Epithelial cell of proximal tubule (primary cell): ENCODE measurements at regions not wholly inside any gene's neighbourhood (a gene's known extent, or its start where the extent isn't known, plus 50 kb on each side); places are given as distances from the start of the nearest gene placed in this dataset.

ENCODE experiments used
- DNase-seq: peaks from one replicate; pipeline ENCODE4 v3.0.0-alpha.2; 2011; ENCODE audit warnings: low read depth
- H3K4me3 ChIP-seq: 2 replicates; pipeline ENCODE4 v1.5.1; 2011; ENCODE audit warnings: low read depth, mild to moderate bottlenecking, low read length
- TF ChIP-seq, protein P1 (sequence below): conservative IDR thresholded peaks from 2 replicates; pipeline ENCODE4 v1.5.1; 2012; ENCODE audit warnings: low read depth, mild to moderate bottlenecking, low read length

DNA sequence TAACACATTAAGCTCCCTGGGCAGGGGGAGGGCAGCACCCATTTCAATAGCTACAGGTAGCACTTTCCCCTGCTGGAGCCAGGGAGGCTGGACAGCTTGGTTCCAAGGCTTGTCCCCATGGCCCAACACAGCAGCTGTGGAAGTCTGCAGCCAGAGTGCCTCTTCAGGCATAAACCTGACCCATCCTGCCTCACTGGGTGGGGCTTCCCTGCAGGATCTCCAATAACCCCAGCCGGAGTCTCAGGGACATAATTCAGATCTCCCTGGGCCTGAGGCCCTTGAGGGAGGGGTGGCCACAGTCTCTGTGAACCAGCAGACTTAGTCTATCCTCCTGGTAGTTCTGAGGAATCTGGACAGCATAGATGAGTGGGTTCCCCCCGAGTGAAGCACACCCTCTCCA lies 1001.9 kb upstream of the CHAC2 start:
- TF ChIP-seq, protein P1, sequence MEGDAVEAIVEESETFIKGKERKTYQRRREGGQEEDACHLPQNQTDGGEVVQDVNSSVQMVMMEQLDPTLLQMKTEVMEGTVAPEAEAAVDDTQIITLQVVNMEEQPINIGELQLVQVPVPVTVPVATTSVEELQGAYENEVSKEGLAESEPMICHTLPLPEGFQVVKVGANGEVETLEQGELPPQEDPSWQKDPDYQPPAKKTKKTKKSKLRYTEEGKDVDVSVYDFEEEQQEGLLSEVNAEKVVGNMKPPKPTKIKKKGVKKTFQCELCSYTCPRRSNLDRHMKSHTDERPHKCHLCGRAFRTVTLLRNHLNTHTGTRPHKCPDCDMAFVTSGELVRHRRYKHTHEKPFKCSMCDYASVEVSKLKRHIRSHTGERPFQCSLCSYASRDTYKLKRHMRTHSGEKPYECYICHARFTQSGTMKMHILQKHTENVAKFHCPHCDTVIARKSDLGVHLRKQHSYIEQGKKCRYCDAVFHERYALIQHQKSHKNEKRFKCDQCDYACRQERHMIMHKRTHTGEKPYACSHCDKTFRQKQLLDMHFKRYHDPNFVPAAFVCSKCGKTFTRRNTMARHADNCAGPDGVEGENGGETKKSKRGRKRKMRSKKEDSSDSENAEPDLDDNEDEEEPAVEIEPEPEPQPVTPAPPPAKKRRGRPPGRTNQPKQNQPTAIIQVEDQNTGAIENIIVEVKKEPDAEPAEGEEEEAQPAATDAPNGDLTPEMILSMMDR, result no peak
- DNase-seq, result no peak
- no peak overlapping the region for H3K4me3 ChIP-seq

DNA sequence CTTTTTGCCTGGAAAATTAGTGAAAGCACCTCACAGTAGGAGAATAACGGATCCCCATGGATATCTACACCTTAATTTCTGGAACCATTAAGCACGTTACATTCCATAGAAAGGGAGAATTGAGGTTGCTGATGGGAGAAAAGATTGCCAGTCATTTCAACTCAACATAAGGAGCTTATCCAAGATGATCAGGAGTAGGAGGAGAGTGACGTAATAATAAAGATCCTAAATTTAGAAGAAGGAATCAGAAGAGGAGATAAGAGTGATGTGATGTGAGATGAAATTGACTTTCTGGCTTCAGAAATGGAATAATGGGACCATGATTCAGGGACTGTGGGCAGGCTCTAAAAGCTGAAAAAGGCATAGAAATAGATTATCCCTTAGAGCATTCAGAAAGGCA lies 1017.8 kb upstream of the CHAC2 start:
- DNase-seq, result no peak
- TF ChIP-seq, protein P1, result no peak
- H3K4me3 ChIP-seq, result no peak overlapping the region

DNA sequence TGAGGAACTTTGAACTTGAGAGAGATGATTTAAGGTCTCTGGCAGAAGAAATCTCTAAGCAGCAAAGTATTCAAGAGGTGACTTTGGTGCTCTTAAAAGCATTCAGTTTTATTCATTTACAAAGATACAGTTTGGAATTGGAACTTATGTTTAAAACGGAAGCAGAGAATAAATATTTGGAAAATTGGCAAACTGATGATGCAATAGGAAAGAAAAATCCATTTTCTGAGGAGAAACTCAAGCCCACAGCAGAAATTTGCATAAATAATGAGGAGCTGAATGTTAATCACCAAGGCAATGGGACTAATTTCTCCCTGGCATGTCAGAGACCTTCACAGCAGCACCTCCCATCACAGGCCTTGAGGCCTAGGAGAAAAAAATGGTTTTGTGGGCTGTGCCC lies 1022.5 kb upstream of the CHAC2 start:
- TF ChIP-seq, protein P1, result no peak
- no peak for DNase-seq
- H3K4me3 ChIP-seq, result no peak overlapping the region

DNA sequence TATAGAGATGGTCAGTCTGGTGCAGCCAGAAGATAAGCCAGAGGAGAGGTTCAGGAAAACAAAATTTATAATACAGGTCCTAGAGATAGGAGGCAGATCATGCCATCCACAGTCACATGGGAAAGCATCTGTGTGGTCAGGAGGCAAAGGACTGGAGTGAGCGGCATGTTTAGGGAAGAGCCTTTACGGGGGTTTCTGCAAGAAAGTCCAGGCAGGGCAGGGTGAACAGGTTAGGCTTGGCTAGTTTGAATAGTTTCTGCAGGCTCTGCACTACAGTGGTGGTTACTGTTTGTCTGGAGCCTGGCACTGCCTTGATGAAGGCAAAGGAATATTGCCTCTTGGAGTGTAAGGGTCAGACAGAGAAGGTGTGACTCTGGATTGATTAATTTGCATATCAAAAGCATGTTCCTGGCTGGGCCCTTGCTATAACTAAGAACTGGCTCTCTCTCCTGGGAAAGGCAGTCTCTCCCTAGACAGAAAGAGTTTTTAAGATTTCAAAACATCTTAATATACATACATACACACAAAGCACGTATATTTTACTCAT lies 1034.7 kb upstream of the CHAC2 start:
- TF ChIP-seq, protein P1, result no peak
- no peak overlapping the region for H3K4me3 ChIP-seq
- no peak for DNase-seq

DNA sequence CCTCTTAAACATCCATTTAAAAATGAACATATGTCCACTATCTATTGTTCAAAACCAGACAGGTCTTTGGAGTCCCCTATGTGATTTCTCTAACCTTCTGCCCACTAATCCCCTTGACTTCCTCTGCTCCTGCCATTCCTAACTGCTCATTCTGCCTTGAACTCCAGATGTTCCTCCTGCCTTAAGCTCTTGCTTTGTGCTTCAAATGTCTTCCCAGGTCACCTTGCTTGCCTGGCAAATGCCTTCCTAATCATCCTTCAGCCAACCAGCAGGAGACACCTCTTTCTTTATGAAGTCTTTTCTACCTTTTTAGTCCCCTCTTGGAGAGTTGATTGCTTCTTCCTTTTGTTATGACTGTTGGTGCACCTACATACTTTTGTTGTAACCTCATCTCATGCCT lies 1043.0 kb upstream of the CHAC2 start:
- no peak overlapping the region for H3K4me3 ChIP-seq
- TF ChIP-seq, protein P1, result no peak
- DNase-seq, result no peak

DNA sequence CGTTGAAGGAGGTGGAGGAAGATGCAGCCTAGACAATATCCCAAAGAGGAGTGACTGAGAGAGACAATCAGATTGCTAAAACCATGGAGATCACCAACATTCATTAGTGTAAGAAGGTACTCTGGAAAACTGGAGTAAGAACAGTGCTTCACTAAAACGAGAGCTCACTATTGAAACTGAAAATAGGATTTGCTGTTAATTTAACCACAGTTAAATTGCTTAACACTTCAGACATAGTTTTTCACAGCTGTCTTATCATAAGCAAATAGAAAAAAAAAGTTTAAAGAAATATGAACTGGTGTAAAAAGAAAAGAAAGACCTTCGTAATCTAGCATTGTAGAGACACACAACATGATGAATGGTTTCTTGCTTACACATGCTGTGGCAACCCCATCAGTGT lies 1049.8 kb upstream of the CHAC2 start:
- DNase-seq, result no peak
- TF ChIP-seq, protein P1, result no peak
- H3K4me3 ChIP-seq, result no peak overlapping the region

DNA sequence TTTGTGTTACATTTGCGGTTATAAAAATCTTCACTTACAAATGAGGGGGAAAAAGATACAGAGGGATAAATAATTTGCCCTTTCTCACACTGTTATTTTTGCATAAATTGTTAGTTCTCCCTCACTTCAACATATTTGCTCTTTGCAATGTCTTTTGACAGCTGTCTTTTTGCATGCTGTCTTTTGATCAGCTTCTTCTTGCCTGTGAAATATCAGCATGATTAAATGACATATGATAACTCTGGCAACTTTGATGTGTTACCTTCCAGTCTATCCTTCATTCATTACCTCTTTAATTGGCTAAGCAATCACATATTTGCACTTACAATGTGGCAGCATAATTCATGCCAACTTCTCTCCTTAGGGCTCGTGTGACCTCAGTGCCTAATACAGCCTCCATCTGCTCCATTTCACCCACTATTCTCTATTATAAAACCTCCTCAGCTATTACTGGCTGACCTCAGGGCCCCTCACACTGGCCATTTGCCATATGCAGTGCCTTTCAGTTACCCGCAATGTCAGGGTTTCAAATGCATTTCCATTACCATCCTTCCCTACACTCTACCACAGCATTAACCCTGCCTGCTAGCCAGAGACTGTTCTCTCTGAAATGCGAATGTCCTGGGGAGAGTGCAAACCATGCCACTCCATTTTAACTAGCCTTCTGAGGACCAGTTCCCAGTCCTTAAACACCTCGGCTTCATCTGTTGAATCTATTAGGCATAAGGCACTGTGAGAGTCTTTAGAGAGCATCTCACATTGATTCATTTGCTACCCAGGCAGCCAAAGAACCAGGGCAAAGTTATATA lies 1056.6 kb upstream of the CHAC2 start:
- no peak for DNase-seq
- TF ChIP-seq, protein P1, result no peak

More for the DNA sequence above, 1056.6 kb upstream of the CHAC2 start:
- no peak overlapping the region for H3K4me3 ChIP-seq
